Amygdala (tissue), 56 donors: ENCODE measurements at regions not wholly inside any gene's neighbourhood (a gene's known extent, or its start where the extent isn't known, plus 50 kb on each side); places are given as distances from the start of the nearest gene placed in this dataset.

Experiments used
- DNase-seq, 56 donors: peaks; one replicate each; lab custom pipeline; 2025; lab: John Stamatoyannopoulos, UW

GRCh38 chrY:15397556-15398280 lies 873.4 kb downstream of the NLGN4Y start:
- no peak for DNase-seq

- no peak for DNase-seq
These were observed 878.1 kb downstream of the NLGN4Y start for GRCh38 chrY:15402451-15402850.

- DNase-seq, result no peak
These were observed 880.2 kb downstream of the NLGN4Y start for GRCh38 chrY:15404551-15404950.

GRCh38 chrY:15415165-15415564 lies 890.8 kb downstream of the NLGN4Y start:
- no peak for DNase-seq

GRCh38 chrY:15418613-15419012 lies 894.3 kb downstream of the NLGN4Y start:
- no peak for DNase-seq

GRCh38 chrY:15424665-15425132 lies 900.4 kb downstream of the NLGN4Y start:
- DNase-seq, result peak in 1 of 56 donors; percentile 0

GRCh38 chrY:15440021-15440695 lies 915.8 kb downstream of the NLGN4Y start:
- DNase-seq, result no peak

GRCh38 chrY:15440696-15441408 lies 916.5 kb downstream of the NLGN4Y start:
- no peak for DNase-seq

- DNase-seq, result no peak
These were observed 917.5 kb downstream of the NLGN4Y start for GRCh38 chrY:15441878-15442277.

GRCh38 chrY:15445871-15446270 lies 921.5 kb downstream of the NLGN4Y start:
- DNase-seq, result no peak

GRCh38 chrY:15446861-15447260 lies 922.5 kb downstream of the NLGN4Y start:
- DNase-seq, result no peak

GRCh38 chrY:15447959-15448358 lies 923.6 kb downstream of the NLGN4Y start:
- no peak for DNase-seq

- peak in 3 of 56 donors; percentile 1 to 4 (median 1) for DNase-seq
These were observed 931.0 kb downstream of the NLGN4Y start for GRCh38 chrY:15455133-15455937.

- DNase-seq, result peak in 16 of 56 donors; percentile 0 to 22 (median 5)
These were observed 931.7 kb downstream of the NLGN4Y start for GRCh38 chrY:15455980-15456469.

- peak in 2 of 56 donors; percentile 0 to 8 for DNase-seq
These were observed 932.2 kb downstream of the NLGN4Y start for GRCh38 chrY:15456491-15456890.

- DNase-seq, result no peak
These were observed 933.4 kb downstream of the NLGN4Y start for GRCh38 chrY:15457682-15458081.

- no peak for DNase-seq
These were observed 934.1 kb downstream of the NLGN4Y start for GRCh38 chrY:15458426-15458825.

GRCh38 chrY:15465880-15466279 lies 941.6 kb downstream of the NLGN4Y start:
- DNase-seq, result no peak

GRCh38 chrY:15466891-15467290 lies 942.6 kb downstream of the NLGN4Y start:
- DNase-seq, result no peak

- no peak for DNase-seq
These were observed 943.8 kb downstream of the NLGN4Y start for GRCh38 chrY:15468091-15468490.
